B cell (primary cell): ENCODE measurements at regions not wholly inside any gene's neighbourhood (a gene's known extent, or its start where the extent isn't known, plus 50 kb on each side); places are given as distances from the start of the nearest gene placed in this dataset.

Experiments
- ATAC-seq: fragments of 200-7000 bp; cut with Tn5 transposase; one replicate; pipeline ENCODE4 v1.10.0; 2021; ENCODE audit warnings: low read depth, mild to moderate bottlenecking, moderate number of reproducible peaks, moderate library complexity
- CTCF ChIA-PET: fragments of 350-600 bp; sonication (Branson Sonifier 250); formaldehyde crosslinking; loops from one replicate; lab custom pipeline; 2021; ENCODE audit warnings: antibody characterized with exemption, inconsistent platforms; lab: Charles Lee
- POLR2A ChIA-PET: fragments of 350-600 bp; sonication (Branson Sonifier 250); formaldehyde crosslinking; loops from one replicate; lab custom pipeline; 2021; ENCODE audit warnings: antibody characterized with exemption; lab: Charles Lee
- DNase-seq: peaks from one replicate; pipeline ENCODE4 v3.0.0; 2013
- H2AFZ ChIP-seq: 2 replicates; pipeline ENCODE4 v1.6.1; 2012; ENCODE audit warnings: mild to moderate bottlenecking, low read depth, low read length; ENCODE audit not compliant: insufficient read depth, poor library complexity, severe bottlenecking
- H3K27ac ChIP-seq, 2 donors: 1 replicate in 1 of 2; 2 replicates in 1 of 2; pipeline ENCODE4 v1.5.1; 2012 to 2013; ENCODE audit warnings: low read length in 2 of 2, mild to moderate bottlenecking in 2 of 2, moderate library complexity in 1 of 2
- H3K27me3 ChIP-seq, 4 experiments: fragments of 200-600 bp in 1 of 4; sonication (generic) in 1 of 4; replicated peaks in 1 of 4; 1 replicate in 2 of 4; 2 replicates in 2 of 4; pipeline versions ENCODE4 v1.6.1 to v1.7.0; 2013 to 2016; ENCODE audit warnings: low read length in 3 of 4, mild to moderate bottlenecking in 2 of 4, mixed read lengths in 1 of 4, moderate library complexity in 1 of 4; ENCODE audit not compliant: insufficient read depth in 4 of 4, control insufficient read depth in 3 of 4; ENCODE audit errors: control extremely low read depth in 1 of 4
- H3K36me3 ChIP-seq, 2 experiments: replicated peaks in 1 of 2; 1 replicate in 1 of 2; 2 replicates in 1 of 2; pipeline versions ENCODE4 v1.6.1 to v1.7.1; 2013; ENCODE audit warnings: low read length in 1 of 2; ENCODE audit not compliant: insufficient read depth in 2 of 2, control insufficient read depth in 1 of 2; ENCODE audit errors: control extremely low read depth in 1 of 2, extremely low read depth in 1 of 2
- H3K4me1 ChIP-seq, 2 donors: fragments of 200-600 bp in 1 of 2; sonication (generic) in 1 of 2; 1 replicate in 1 of 2; 2 replicates in 1 of 2; pipeline versions ENCODE4 v1.5.1 to v1.6.1; 2013 to 2017; ENCODE audit warnings: low read length in 2 of 2; ENCODE audit not compliant: control insufficient read depth in 2 of 2, insufficient read depth in 2 of 2
- H3K4me2 ChIP-seq: replicated peaks from 2 replicates; pipeline ENCODE3; 2012; ENCODE audit warnings: mild to moderate bottlenecking, low read depth, low read length; ENCODE audit not compliant: poor library complexity, severe bottlenecking
- H3K4me3 ChIP-seq, 5 experiments: fragments of 200-600 bp in 1 of 5; sonication (generic) in 1 of 5; 1 replicate in 3 of 5; 2 replicates in 2 of 5; pipeline versions ENCODE4 v1.5.1 to v1.7.0; 2011 to 2016; ENCODE audit warnings: low read length in 4 of 5, mild to moderate bottlenecking in 4 of 5, low read depth in 2 of 5, control low read depth in 1 of 5, moderate library complexity in 1 of 5; ENCODE audit not compliant: insufficient read depth in 1 of 5; ENCODE audit errors: control extremely low read depth in 1 of 5, extremely low read depth in 1 of 5
- H3K79me2 ChIP-seq: fragments of 200-600 bp; sonication (generic); one replicate; pipeline ENCODE4 v1.6.0; 2016; ENCODE audit warnings: low read length; ENCODE audit not compliant: control insufficient read depth, insufficient read depth
- H3K9ac ChIP-seq: fragments of 200-600 bp; sonication (generic); 2 replicates; pipeline ENCODE4 v1.6.1; 2017; ENCODE audit warnings: mild to moderate bottlenecking, low read length, moderate library complexity
- H3K9me3 ChIP-seq, 3 donors: one replicate each; pipeline versions ENCODE4 v1.6.1 to v1.7.1; 2013; ENCODE audit warnings: low read length in 2 of 3; ENCODE audit not compliant: control insufficient read depth in 2 of 3, insufficient read depth in 1 of 3; ENCODE audit errors: control extremely low read depth in 1 of 3
- H4K20me1 ChIP-seq: 2 replicates; pipeline ENCODE4 v1.6.0; 2012; ENCODE audit warnings: mild to moderate bottlenecking, low read length; ENCODE audit not compliant: insufficient read depth, control insufficient read depth, poor library complexity, severe bottlenecking
- H3K27ac Mint-ChIP-seq: one replicate; pipeline ENCODE4 v1.8.0; 2021; ENCODE audit warnings: mixed read lengths
- H3K27me3 Mint-ChIP-seq: one replicate; pipeline ENCODE4 v1.8.0; 2021; ENCODE audit warnings: mixed read lengths
- H3K4me1 Mint-ChIP-seq: one replicate; pipeline ENCODE4 v1.8.0; 2021; ENCODE audit warnings: mixed read lengths
- H3K4me3 Mint-ChIP-seq: one replicate; pipeline ENCODE4 v1.8.0; 2021; ENCODE audit warnings: mixed read lengths
- H3K9me3 Mint-ChIP-seq: one replicate; pipeline ENCODE4 v1.8.0; 2022; ENCODE audit warnings: mixed read lengths; ENCODE audit not compliant: insufficient read depth
- CTCF ChIP-seq: fragments of 200-600 bp; IDR thresholded peaks from one replicate; pipeline ENCODE4 v1.8.0; 2022; ENCODE audit warnings: antibody characterized with exemption, mild to moderate bottlenecking
- EZH2 ChIP-seq: IDR thresholded peaks from 2 replicates; pipeline ENCODE4 v1.6.1; 2012; ENCODE audit warnings: borderline replicate concordance, low read depth, mild to moderate bottlenecking, moderate library complexity, low read length; ENCODE audit not compliant: insufficient read depth, poor library complexity, severe bottlenecking
- WGBS: methylation state at CpG from one replicate; pipeline ENCODE4 v1.1.5; 2013; ENCODE audit warnings: missing lambda C conversion rate; ENCODE audit not compliant: insufficient coverage; 5-methylcytosine and 5-hydroxymethylcytosine counted together
- intact Hi-C: fragments of 100-400 bp; cut with micrococcal nuclease; formaldehyde crosslinking; loops from one replicate; pipeline ENCODE4 v1.10.0; 2022

GRCh38 chr7:94179466-94179865 lies 175.3 kb upstream of the BET1 start:
- no peaks in the 10 kb centered on the region for H3K27me3 Mint-ChIP-seq
- Histone ChIP-seq H3K27me3 (no peaks in the 10 kb centered on the region), H3K27ac (no peak overlapping the region), H3K79me2 (no peaks in the 10 kb centered on the region), H3K4me1 (peaks cover 15 to 19% of the 10 kb centered on the region in 2 donors), H3K4me2 (no peak overlapping the region), H4K20me1 (no peaks in the 10 kb centered on the region), H3K36me3 (no peaks in the 10 kb centered on the region), H3K9me3 (no peaks in the 10 kb centered on the region), H3K4me3 (no peak overlapping the region), H2AFZ (no peak overlapping the region), H3K9ac (no peak overlapping the region)
- H3K9me3 Mint-ChIP-seq, result no peaks in the 10 kb centered on the region
- TF ChIP-seq EZH2, result no peak
- no peak for TF ChIP-seq CTCF
- 100% methylated on average over 1 of the region's 1 CpG for WGBS
- no peak overlapping the region for H3K4me3 Mint-ChIP-seq
- intact Hi-C loops, result no loop called here
- ChIA-PET POLR2A (no interaction called here), CTCF (no interaction called here)
- H3K4me1 Mint-ChIP-seq, result peaks cover 22% of the 10 kb centered on the region
- no peak overlapping the region for H3K27ac Mint-ChIP-seq
- ATAC-seq (no peak), DNase-seq (no peak)

- Mint-ChIP-seq H3K27me3 (no peaks in the 10 kb centered on the region), H3K4me3 (no peak overlapping the region), H3K27ac (no peak overlapping the region), H3K4me1 (peaks cover 18% of the 10 kb centered on the region), H3K9me3 (no peaks in the 10 kb centered on the region)
- 100% methylated on average over 1 of the region's 1 CpG for WGBS
- Histone ChIP-seq H3K4me3 (no peak overlapping the region), H3K27me3 (no peaks in the 10 kb centered on the region), H3K4me1 (peaks cover 14 to 18% of the 10 kb centered on the region in 2 donors), H3K4me2 (no peak overlapping the region), H3K27ac (no peak overlapping the region), H3K79me2 (no peaks in the 10 kb centered on the region), H3K9me3 (no peaks in the 10 kb centered on the region), H3K9ac (no peak overlapping the region), H3K36me3 (no peaks in the 10 kb centered on the region), H4K20me1 (no peaks in the 10 kb centered on the region), H2AFZ (no peak overlapping the region)
- TF ChIP-seq EZH2 (no peak), CTCF (no peak)
- intact Hi-C loops, result no loop called here
- POLR2A ChIA-PET, result no interaction called here
- ATAC-seq, result no peak
- DNase-seq, result no peak
- CTCF ChIA-PET, result no interaction called here
These were observed 177.9 kb upstream of the BET1 start for GRCh38 chr7:94182066-94182465.
